Gastrocnemius medialis (tissue), 4 donors: ENCODE measurements at regions not wholly inside any gene's neighbourhood (a gene's known extent, or its start where the extent isn't known, plus 50 kb on each side); places are given as distances from the start of the nearest gene placed in this dataset.

Experiments used
- ATAC-seq, 2 donors: fragments of 150-250 bp; one replicate each; pipeline ENCODE4 v1.9.1; 2016
- DNase-seq, 2 donors: peaks; one replicate each; pipeline ENCODE4 v3.0.0-alpha.2; 2019
- H3K27ac ChIP-seq, 4 donors: fragments of 200-600 bp; sonication (generic); 1 replicate in 1 of 4; 2 replicates in 3 of 4; pipeline ENCODE4 v1.5.1; 2016 to 2018; ENCODE audit warnings: mild to moderate bottlenecking in 2 of 4, moderate library complexity in 1 of 4
- H3K27me3 ChIP-seq, 3 donors: fragments of 200-600 bp; sonication (generic) in 2 of 3; 1 replicate in 1 of 3; 2 replicates in 2 of 3; pipeline versions ENCODE4 v1.5.1 to v1.6.0; 2016 to 2019; ENCODE audit warnings: mild to moderate bottlenecking in 1 of 3, moderate library complexity in 1 of 3
- H3K36me3 ChIP-seq, 2 donors: fragments of 200-600 bp; sonication (generic) in 1 of 2; one replicate each; pipeline ENCODE4 v1.5.1; 2017 to 2018
- H3K4me1 ChIP-seq, 2 donors: fragments of 200-600 bp; sonication (generic) in 1 of 2; one replicate each; pipeline ENCODE4 v1.5.1; 2016 to 2017; ENCODE audit warnings: mild to moderate bottlenecking in 2 of 2
- H3K4me3 ChIP-seq, 4 donors: fragments of 200-600 bp; sonication (generic) in 3 of 4; 1 replicate in 1 of 4; 2 replicates in 3 of 4; pipeline ENCODE4 v1.5.1; 2016 to 2019; ENCODE audit warnings: mild to moderate bottlenecking in 2 of 4
- H3K9me3 ChIP-seq, 3 donors: fragments of 200-600 bp; sonication (generic) in 2 of 3; 1 replicate in 1 of 3; 2 replicates in 2 of 3; pipeline ENCODE4 v1.5.1; 2016 to 2019
- CTCF ChIP-seq, 5 experiments: fragments of 450-650 bp in 3 of 5; fragments of 200-600 bp in 2 of 5; sonication (generic) in 2 of 5; IDR thresholded peaks in 4 of 5; conservative IDR thresholded peaks in 1 of 5; 1 replicate in 4 of 5; 2 replicates in 1 of 5; pipeline ENCODE4 v1.5.1; 2016 to 2019; ENCODE audit warnings: antibody characterized with exemption in 5 of 5, mild to moderate bottlenecking in 3 of 5, moderate library complexity in 3 of 5
- POLR2A ChIP-seq, 2 donors: fragments of 450-650 bp; IDR thresholded peaks; one replicate each; pipeline ENCODE4 v1.6.1; 2017; ENCODE audit warnings: antibody characterized with exemption in 2 of 2, mild to moderate bottlenecking in 2 of 2, moderate library complexity in 2 of 2
- in situ Hi-C, 4 donors: fragments of 200-750 bp; cut with MboI; loops; one replicate each; pipeline versions ENCODE4 v1.15.0 to v1.8.0; 2017; ENCODE audit warnings: low sequenced_read_pairs in 4 of 4
- intact Hi-C: fragments of 100-400 bp; cut with DNase I; formaldehyde crosslinking; loops from one replicate; pipeline ENCODE4 v1.15.1; 2023; ENCODE audit warnings: low total_unique reads

DNA sequence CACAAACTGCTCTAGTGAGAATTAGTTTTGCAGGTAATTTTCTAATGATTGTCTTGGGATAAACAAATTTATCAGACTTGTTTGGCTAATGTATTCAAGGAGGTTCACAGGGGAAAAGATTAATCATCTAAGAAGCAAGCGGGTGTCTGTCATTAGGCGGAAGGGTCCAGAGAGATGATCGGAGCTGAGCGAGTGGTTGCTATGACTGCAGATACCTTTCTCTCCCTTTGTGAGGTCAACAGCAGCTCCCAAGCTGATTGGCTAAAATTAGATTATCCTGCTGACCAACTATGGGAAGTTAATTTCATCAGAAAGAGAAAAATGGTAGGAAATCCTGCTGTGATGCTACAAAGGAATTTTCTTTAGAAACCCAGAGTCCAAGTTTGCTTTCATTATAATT lies 276.0 kb downstream of the SOX2 start:
- Histone ChIP-seq H3K36me3 (no peaks in the 10 kb centered on the region), H3K4me1 (no peaks in the 10 kb centered on the region), H3K27ac (no peak overlapping the region), H3K9me3 (peaks cover 0 to under 1% (median 0%) of the 10 kb centered on the region in 3 donors), H3K27me3 (no peaks in the 10 kb centered on the region), H3K4me3 (no peak overlapping the region)
- no peak for DNase-seq
- no peak for ATAC-seq
- TF ChIP-seq POLR2A (IDR thresholded peaks at IDR 0.05) = no peak
- no peak for TF ChIP-seq CTCF (IDR thresholded peaks at IDR 0.05 in 4 of 5, conservative IDR thresholded peaks at IDR 0.05 in 1 of 5)
- intact Hi-C loops (no loop called here), in situ Hi-C loops (no loop called here)

DNA sequence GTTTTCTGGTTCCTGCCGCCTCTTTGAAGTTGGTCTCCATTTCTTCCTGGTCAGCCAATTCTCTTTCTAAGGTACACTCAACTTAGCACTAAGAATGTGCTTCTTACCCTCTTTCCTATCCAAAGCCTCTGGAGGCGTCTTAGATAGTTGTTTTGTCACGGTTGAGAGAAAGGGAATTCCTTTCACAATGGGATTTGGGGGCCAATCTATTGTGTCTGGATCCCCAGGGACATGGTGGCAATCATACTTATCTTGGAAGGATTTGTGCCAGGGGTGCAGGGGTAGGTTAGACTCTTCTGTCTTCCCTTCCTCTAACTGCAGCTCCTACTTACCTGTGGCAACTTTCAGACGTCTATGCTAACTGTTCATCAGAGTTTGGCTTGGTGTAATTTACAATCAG lies 287.1 kb downstream of the SOX2 start:
- H3K4me1 ChIP-seq = no peaks in the 10 kb centered on the region
- no peak for TF ChIP-seq POLR2A (IDR thresholded peaks at IDR 0.05)
- TF ChIP-seq CTCF (IDR thresholded peaks at IDR 0.05 in 4 of 5, conservative IDR thresholded peaks at IDR 0.05 in 1 of 5) = no peak
- H3K27ac ChIP-seq = no peak overlapping the region
- no peaks in the 10 kb centered on the region for H3K27me3 ChIP-seq
- intact Hi-C loops (no loop called here), in situ Hi-C loops (no loop called here)
- H3K9me3 ChIP-seq = no peaks in the 10 kb centered on the region
- no peaks in the 10 kb centered on the region for H3K36me3 ChIP-seq
- H3K4me3 ChIP-seq = no peak overlapping the region
- DNase-seq = no peak
- ATAC-seq = no peak

- no peak overlapping the region for H3K4me3 ChIP-seq
- H3K27me3 ChIP-seq = no peaks in the 10 kb centered on the region
- H3K36me3 ChIP-seq = no peaks in the 10 kb centered on the region
- no peaks in the 10 kb centered on the region for H3K9me3 ChIP-seq
- H3K4me1 ChIP-seq = no peaks in the 10 kb centered on the region
- DNase-seq (no peak), ATAC-seq (no peak)
- intact Hi-C loops (no loop called here), in situ Hi-C loops (no loop called here)
- no peak for TF ChIP-seq POLR2A (IDR thresholded peaks at IDR 0.05)
- TF ChIP-seq CTCF (IDR thresholded peaks at IDR 0.05 in 4 of 5, conservative IDR thresholded peaks at IDR 0.05 in 1 of 5) = no peak
- no peak overlapping the region for H3K27ac ChIP-seq
Observed at GRCh38 chr3:181999314-181999713, 287.6 kb downstream of the SOX2 start.

GRCh38 chr3:182000447-182000846 lies 288.7 kb downstream of the SOX2 start:
- no peak overlapping the region for H3K4me3 ChIP-seq
- intact Hi-C loops = no loop called here
- no peaks in the 10 kb centered on the region for H3K9me3 ChIP-seq
- H3K4me1 ChIP-seq = no peaks in the 10 kb centered on the region
- ATAC-seq = no peak
- TF ChIP-seq POLR2A (IDR thresholded peaks at IDR 0.05) = no peak
- TF ChIP-seq CTCF (IDR thresholded peaks at IDR 0.05 in 4 of 5, conservative IDR thresholded peaks at IDR 0.05 in 1 of 5) = no peak
- no peaks in the 10 kb centered on the region for H3K36me3 ChIP-seq
- DNase-seq = no peak
- in situ Hi-C loops = no loop called here
- H3K27me3 ChIP-seq = no peaks in the 10 kb centered on the region
- H3K27ac ChIP-seq = no peak overlapping the region

- TF ChIP-seq POLR2A (IDR thresholded peaks at IDR 0.05) (no peak), CTCF (IDR thresholded peaks at IDR 0.05 in 4 of 5, conservative IDR thresholded peaks at IDR 0.05 in 1 of 5) (no peak)
- in situ Hi-C loops (no loop called here), intact Hi-C loops (no loop called here)
- Histone ChIP-seq H3K4me3 (no peak overlapping the region), H3K36me3 (no peaks in the 10 kb centered on the region), H3K4me1 (no peaks in the 10 kb centered on the region), H3K27ac (no peak overlapping the region), H3K9me3 (no peaks in the 10 kb centered on the region), H3K27me3 (no peaks in the 10 kb centered on the region)
- no peak for ATAC-seq
- no peak for DNase-seq
Observed at GRCh38 chr3:182005219-182005618, 293.5 kb downstream of the SOX2 start.
